GM10266 (cell line): ENCODE measurements at regions not wholly inside any gene's neighbourhood (a gene's known extent, or its start where the extent isn't known, plus 50 kb on each side); places are given as distances from the start of the nearest gene placed in this dataset.
"Not testable (repeated sequence)": the region's sequence is repeated elsewhere in the genome, so short reads cannot be mapped to it uniquely, and the experiment has no call there.

Source experiments
- DNase-seq: peaks from one replicate; pipeline ENCODE4 v3.0.0; 2012; ENCODE audit errors: extremely low spot score
- CTCF ChIP-seq: IDR thresholded peaks from 2 replicates; pipeline ENCODE4 v1.5.1; 2012; ENCODE audit warnings: mild to moderate bottlenecking, low read depth; ENCODE audit not compliant: control insufficient read depth, insufficient read depth; ENCODE audit errors: missing control alignments

GRCh38 chr18:11468120-11468519 lies 141.3 kb upstream of the SLC35G4 start:
- DNase-seq = no peak

GRCh38 chr18:11467611-11468010 lies 141.8 kb upstream of the SLC35G4 start:
- TF ChIP-seq CTCF = no peak
- DNase-seq = no peak

More at GRCh38 chr18:11468120-11468519, 141.3 kb upstream of the SLC35G4 start:
- TF ChIP-seq CTCF = no peak

GRCh38 chr18:11464129-11464528 lies 145.3 kb upstream of the SLC35G4 start:
- DNase-seq = no peak
- TF ChIP-seq CTCF = no peak

- TF ChIP-seq CTCF = no peak
- no peak for DNase-seq
Measured at GRCh38 chr18:11458447-11458846, 150.9 kb upstream of the SLC35G4 start.

- DNase-seq = not testable (repeated sequence)
Measured at GRCh38 chr18:11457853-11458252, 151.5 kb upstream of the SLC35G4 start.

- DNase-seq = no peak
- no peak for TF ChIP-seq CTCF
Measured at GRCh38 chr18:11454040-11454439, 155.4 kb upstream of the SLC35G4 start.

GRCh38 chr18:11444169-11444568 lies 165.2 kb upstream of the SLC35G4 start:
- not testable (repeated sequence) for DNase-seq

GRCh38 chr18:11437046-11437445 lies 172.3 kb upstream of the SLC35G4 start:
- no peak for TF ChIP-seq CTCF
- DNase-seq = no peak
